ENCODE measurements at regions not wholly inside any gene's neighbourhood (a gene's known extent, or its start where the extent isn't known, plus 50 kb on each side); places are given as distances from the start of the nearest gene placed in this dataset.

DNA sequence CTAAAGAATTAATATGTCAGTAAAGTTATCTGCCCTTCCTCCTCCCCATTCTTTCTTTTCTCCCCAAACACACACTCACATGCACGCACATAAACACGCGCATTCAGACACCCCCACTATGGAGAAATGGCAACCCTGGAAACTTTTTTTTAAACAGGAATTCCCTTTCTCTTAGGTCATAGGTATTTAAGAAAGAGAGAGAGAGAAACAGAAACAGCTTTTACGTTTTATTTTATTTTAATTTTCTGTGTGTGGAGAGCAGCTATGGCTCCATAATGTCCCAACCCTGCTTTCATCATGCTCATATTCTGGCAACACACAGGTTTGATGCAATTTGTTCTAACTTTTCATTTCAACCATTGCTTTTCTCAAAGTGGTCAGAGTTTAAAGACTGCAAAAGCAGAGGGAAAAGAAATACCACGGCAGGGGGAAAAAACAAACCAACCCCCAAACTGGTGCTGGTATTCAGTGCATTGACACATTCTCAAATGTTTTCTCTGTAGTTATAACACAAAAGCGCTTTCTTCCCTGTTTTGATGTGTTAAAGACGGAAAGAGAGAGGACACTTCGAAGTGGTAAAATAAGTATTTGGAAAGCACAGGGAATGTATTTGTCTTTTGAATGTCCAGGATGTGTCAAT lies 126.0 kb upstream of the TMEM161B start:
- Histone ChIP-seq H3K4me1 (ENCODE audit: insufficient read depth, low read length) (no peaks in the 10 kb centered on the region), H3K4me2 (ENCODE audit: low read depth, low read length) (no peak overlapping the region), H3K9me3 (ENCODE audit: low read length) (no peaks in the 10 kb centered on the region), H3K27ac (ENCODE audit: extremely low read length, insufficient read depth, low read length) (no peak overlapping the region), H2AFZ (ENCODE audit: low read length) (no peak overlapping the region), H4K20me1 (ENCODE audit: insufficient read depth, low read length) (no peaks in the 10 kb centered on the region), H3K9ac (ENCODE audit: insufficient read depth, low read depth, low read length) (no peak overlapping the region), H3K27me3 (ENCODE audit: control insufficient read depth in 1 of 2, insufficient read depth in 2 of 2, low read length in 2 of 2) (no peaks in the 10 kb centered on the region), H3K4me3 (replicated peaks in 1 of 3; ENCODE audit: insufficient read depth in 1 of 3, low read depth in 2 of 3, low read length in 3 of 3) (no peak overlapping the region), H3K36me3 (replicated peaks in 1 of 2; ENCODE audit: control insufficient read depth in 1 of 2, insufficient read depth in 2 of 2, low read length in 2 of 2) (no peaks in the 10 kb centered on the region), H3K79me2 (ENCODE audit: insufficient read depth, low read length) (no peaks in the 10 kb centered on the region)
- ChIA-PET POLR2A (no interaction called here), CTCF (ENCODE audit: low intra/inter-chr PET ratio, low total read pairs) (no interaction called here)
- DNase-seq (ENCODE audit: low spot score): no peak
- 35% methylated on average over 8 of the region's 8 CpGs for WGBS (ENCODE audit: low lambda C conversion rate)
- BruUV-seq (replicated peaks): no TSS peak
- intact Hi-C loops (cut with micrococcal nuclease; ENCODE audit: unreplicated experiment): no loop called here
- in situ Hi-C loops (cut with HindIII; ENCODE audit: extremely low pct_ligation_motif_present, low pct_unique_long_range_greater_than_20kb): no loop called here
- no peak for ATAC-seq
- FAIRE-seq: no peak
- no peak for TF ChIP-seq ETV5 (CRISPR knock-in tag; IDR thresholded peaks at IDR 0.05; ENCODE audit: borderline replicate concordance)
- TF ChIP-seq, protein P1, sequence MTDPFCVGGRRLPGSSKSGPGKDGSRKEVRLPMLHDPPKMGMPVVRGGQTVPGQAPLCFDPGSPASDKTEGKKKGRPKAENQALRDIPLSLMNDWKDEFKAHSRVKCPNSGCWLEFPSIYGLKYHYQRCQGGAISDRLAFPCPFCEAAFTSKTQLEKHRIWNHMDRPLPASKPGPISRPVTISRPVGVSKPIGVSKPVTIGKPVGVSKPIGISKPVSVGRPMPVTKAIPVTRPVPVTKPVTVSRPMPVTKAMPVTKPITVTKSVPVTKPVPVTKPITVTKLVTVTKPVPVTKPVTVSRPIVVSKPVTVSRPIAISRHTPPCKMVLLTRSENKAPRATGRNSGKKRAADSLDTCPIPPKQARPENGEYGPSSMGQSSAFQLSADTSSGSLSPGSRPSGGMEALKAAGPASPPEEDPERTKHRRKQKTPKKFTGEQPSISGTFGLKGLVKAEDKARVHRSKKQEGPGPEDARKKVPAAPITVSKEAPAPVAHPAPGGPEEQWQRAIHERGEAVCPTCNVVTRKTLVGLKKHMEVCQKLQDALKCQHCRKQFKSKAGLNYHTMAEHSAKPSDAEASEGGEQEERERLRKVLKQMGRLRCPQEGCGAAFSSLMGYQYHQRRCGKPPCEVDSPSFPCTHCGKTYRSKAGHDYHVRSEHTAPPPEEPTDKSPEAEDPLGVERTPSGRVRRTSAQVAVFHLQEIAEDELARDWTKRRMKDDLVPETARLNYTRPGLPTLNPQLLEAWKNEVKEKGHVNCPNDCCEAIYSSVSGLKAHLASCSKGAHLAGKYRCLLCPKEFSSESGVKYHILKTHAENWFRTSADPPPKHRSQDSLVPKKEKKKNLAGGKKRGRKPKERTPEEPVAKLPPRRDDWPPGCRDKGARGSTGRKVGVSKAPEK (CRISPR knock-in tag; IDR thresholded peaks at IDR 0.05; ENCODE audit: borderline replicate concordance): no peak
- TF ChIP-seq HDAC2 (CRISPR knock-in tag; IDR thresholded peaks at IDR 0.05): no peak
- TF ChIP-seq POGZ (CRISPR knock-in tag; IDR thresholded peaks at IDR 0.05): no peak
- no peak for TF ChIP-seq ZNF614 (CRISPR knock-in tag; IDR thresholded peaks at IDR 0.05; ENCODE audit: borderline replicate concordance)
- TF ChIP-seq U2AF1 (optimal IDR thresholded peaks at IDR 0.05; ENCODE audit: low read depth, low read length): no peak
- TF ChIP-seq, protein P2, sequence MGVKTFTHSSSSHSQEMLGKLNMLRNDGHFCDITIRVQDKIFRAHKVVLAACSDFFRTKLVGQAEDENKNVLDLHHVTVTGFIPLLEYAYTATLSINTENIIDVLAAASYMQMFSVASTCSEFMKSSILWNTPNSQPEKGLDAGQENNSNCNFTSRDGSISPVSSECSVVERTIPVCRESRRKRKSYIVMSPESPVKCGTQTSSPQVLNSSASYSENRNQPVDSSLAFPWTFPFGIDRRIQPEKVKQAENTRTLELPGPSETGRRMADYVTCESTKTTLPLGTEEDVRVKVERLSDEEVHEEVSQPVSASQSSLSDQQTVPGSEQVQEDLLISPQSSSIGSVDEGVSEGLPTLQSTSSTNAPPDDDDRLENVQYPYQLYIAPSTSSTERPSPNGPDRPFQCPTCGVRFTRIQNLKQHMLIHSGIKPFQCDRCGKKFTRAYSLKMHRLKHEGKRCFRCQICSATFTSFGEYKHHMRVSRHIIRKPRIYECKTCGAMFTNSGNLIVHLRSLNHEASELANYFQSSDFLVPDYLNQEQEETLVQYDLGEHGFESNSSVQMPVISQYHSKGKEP (CRISPR knock-in tag; IDR thresholded peaks at IDR 0.05): no peak
- TF ChIP-seq, protein P3, sequence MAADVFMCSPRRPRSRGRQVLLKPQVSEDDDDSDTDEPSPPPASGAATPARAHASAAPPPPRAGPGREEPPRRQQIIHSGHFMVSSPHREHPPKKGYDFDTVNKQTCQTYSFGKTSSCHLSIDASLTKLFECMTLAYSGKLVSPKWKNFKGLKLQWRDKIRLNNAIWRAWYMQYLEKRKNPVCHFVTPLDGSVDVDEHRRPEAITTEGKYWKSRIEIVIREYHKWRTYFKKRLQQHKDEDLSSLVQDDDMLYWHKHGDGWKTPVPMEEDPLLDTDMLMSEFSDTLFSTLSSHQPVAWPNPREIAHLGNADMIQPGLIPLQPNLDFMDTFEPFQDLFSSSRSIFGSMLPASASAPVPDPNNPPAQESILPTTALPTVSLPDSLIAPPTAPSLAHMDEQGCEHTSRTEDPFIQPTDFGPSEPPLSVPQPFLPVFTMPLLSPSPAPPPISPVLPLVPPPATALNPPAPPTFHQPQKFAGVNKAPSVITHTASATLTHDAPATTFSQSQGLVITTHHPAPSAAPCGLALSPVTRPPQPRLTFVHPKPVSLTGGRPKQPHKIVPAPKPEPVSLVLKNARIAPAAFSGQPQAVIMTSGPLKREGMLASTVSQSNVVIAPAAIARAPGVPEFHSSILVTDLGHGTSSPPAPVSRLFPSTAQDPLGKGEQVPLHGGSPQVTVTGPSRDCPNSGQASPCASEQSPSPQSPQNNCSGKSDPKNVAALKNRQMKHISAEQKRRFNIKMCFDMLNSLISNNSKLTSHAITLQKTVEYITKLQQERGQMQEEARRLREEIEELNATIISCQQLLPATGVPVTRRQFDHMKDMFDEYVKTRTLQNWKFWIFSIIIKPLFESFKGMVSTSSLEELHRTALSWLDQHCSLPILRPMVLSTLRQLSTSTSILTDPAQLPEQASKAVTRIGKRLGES (CRISPR knock-in tag; IDR thresholded peaks at IDR 0.05; ENCODE audit: borderline replicate concordance): no peak
- TF ChIP-seq ZNF709 (CRISPR knock-in tag; IDR thresholded peaks at IDR 0.05): no peak
- no peak for TF ChIP-seq ATF7-NPFF (CRISPR knock-in tag; IDR thresholded peaks at IDR 0.05; ENCODE audit: low read depth)
- no peak for TF ChIP-seq SP4 (CRISPR knock-in tag; IDR thresholded peaks at IDR 0.05)
- no peak for TF ChIP-seq TARDBP (CRISPR knock-in tag; IDR thresholded peaks at IDR 0.05)
- TF ChIP-seq, protein P4, sequence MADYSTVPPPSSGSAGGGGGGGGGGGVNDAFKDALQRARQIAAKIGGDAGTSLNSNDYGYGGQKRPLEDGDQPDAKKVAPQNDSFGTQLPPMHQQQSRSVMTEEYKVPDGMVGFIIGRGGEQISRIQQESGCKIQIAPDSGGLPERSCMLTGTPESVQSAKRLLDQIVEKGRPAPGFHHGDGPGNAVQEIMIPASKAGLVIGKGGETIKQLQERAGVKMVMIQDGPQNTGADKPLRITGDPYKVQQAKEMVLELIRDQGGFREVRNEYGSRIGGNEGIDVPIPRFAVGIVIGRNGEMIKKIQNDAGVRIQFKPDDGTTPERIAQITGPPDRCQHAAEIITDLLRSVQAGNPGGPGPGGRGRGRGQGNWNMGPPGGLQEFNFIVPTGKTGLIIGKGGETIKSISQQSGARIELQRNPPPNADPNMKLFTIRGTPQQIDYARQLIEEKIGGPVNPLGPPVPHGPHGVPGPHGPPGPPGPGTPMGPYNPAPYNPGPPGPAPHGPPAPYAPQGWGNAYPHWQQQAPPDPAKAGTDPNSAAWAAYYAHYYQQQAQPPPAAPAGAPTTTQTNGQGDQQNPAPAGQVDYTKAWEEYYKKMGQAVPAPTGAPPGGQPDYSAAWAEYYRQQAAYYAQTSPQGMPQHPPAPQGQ (CRISPR knock-in tag; IDR thresholded peaks at IDR 0.05; ENCODE audit: borderline replicate concordance): no peak
- TF ChIP-seq IRX3 (CRISPR knock-in tag; IDR thresholded peaks at IDR 0.05; ENCODE audit: borderline replicate concordance, low read depth): no peak
- TF ChIP-seq ZBTB3 (CRISPR knock-in tag; IDR thresholded peaks at IDR 0.05; ENCODE audit: borderline replicate concordance, low read depth): no peak
